Hepatocyte (in vitro differentiated cells): ENCODE measurements at regions not wholly inside any gene's neighbourhood (a gene's known extent, or its start where the extent isn't known, plus 50 kb on each side); places are given as distances from the start of the nearest gene placed in this dataset.

Source experiments
- EZH2 ChIP-seq: fragments of 200-600 bp; sonication (generic); IDR thresholded peaks from 2 replicates; pipeline ENCODE4 v1.6.1; 2016; ENCODE audit warnings: antibody characterized with exemption, mild to moderate bottlenecking, borderline replicate concordance
- TF ChIP-seq, protein P1 (sequence below): fragments of 200-600 bp; sonication (generic); IDR thresholded peaks from 2 replicates; pipeline ENCODE4 v1.5.1; 2016; ENCODE audit warnings: antibody characterized with exemption, mild to moderate bottlenecking; ENCODE audit not compliant: poor library complexity

DNA sequence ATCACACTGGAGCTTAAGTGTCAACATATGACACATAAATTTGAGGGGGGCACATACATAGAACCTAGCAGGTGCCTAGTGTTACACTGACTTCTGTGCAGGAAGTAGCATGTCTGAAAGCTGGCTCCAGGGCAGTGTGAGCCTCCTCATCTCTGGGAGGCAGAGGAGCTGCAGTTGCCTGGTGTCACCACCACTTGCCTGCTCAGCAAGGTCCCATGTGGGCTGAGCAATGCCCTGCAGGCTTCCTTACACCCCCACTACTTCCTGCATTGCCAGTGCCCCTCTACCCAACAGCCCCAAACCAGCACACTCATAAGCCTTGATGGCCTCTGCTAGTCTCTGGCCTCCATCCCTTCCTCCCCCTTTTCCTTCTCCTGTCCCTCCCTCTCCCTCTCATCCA lies 165.8 kb downstream of the BUD13 start:
- TF ChIP-seq, protein P1, sequence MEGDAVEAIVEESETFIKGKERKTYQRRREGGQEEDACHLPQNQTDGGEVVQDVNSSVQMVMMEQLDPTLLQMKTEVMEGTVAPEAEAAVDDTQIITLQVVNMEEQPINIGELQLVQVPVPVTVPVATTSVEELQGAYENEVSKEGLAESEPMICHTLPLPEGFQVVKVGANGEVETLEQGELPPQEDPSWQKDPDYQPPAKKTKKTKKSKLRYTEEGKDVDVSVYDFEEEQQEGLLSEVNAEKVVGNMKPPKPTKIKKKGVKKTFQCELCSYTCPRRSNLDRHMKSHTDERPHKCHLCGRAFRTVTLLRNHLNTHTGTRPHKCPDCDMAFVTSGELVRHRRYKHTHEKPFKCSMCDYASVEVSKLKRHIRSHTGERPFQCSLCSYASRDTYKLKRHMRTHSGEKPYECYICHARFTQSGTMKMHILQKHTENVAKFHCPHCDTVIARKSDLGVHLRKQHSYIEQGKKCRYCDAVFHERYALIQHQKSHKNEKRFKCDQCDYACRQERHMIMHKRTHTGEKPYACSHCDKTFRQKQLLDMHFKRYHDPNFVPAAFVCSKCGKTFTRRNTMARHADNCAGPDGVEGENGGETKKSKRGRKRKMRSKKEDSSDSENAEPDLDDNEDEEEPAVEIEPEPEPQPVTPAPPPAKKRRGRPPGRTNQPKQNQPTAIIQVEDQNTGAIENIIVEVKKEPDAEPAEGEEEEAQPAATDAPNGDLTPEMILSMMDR = no peak
- TF ChIP-seq EZH2 = no peak
